ENCODE measurements at regions not wholly inside any gene's neighbourhood (a gene's known extent, or its start where the extent isn't known, plus 50 kb on each side); places are given as distances from the start of the nearest gene placed in this dataset.

DNA sequence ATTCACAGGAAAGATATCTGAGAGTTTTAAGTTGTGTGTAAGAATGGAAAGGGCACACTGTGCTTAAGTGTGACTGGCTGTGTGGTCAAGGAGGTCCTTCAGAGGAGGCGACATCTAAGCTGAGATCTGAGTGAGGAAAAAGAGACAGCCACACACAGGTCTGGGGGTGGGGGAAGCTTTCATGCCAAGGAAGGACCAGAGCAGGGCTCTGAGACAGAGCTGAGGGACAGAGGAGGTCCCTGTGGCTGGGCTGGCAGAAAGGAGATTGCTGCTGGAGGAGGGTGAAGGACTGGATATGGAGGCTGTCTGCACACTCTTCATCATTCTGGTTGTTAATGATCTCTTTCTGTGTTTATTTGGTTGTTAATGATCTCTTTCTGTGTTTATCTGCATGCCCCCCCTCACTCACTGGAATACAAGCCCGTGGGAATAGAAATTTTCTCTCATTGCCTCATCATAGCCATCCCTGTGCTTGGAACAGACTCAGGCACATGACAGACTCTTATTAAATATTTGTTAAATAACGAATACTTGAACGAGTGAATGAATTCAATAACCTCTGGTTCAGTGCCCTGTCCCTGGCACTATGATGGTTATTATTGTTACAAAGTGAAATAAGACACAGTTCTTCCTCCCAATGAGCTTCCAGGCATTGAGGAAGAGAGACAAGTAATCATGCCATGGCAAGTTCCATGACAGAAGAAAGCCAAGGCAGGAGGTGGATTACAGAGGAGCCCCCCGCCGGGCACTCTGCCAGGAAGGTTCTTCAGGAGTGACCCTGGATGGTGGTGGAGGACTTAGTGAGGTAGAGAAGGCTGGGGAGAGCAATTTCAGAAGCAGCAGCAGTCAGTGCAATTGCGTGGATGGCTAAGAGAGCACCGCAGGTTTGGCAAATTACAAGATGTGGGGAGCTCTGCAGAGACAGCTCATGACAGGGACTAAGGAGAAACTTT lies 399.4 kb upstream of the HS6ST1 start:
- TF ChIP-seq EZH2phosphoT487 (IDR thresholded peaks at IDR 0.05; ENCODE audit: borderline replicate concordance, low read length) (no peak), CTCF (conservative IDR thresholded peaks at IDR 0.05; ENCODE audit: low read depth, low read length) (no peak)
